ENCODE measurements at regions not wholly inside any gene's neighbourhood (a gene's known extent, or its start where the extent isn't known, plus 50 kb on each side); places are given as distances from the start of the nearest gene placed in this dataset.

DNA sequence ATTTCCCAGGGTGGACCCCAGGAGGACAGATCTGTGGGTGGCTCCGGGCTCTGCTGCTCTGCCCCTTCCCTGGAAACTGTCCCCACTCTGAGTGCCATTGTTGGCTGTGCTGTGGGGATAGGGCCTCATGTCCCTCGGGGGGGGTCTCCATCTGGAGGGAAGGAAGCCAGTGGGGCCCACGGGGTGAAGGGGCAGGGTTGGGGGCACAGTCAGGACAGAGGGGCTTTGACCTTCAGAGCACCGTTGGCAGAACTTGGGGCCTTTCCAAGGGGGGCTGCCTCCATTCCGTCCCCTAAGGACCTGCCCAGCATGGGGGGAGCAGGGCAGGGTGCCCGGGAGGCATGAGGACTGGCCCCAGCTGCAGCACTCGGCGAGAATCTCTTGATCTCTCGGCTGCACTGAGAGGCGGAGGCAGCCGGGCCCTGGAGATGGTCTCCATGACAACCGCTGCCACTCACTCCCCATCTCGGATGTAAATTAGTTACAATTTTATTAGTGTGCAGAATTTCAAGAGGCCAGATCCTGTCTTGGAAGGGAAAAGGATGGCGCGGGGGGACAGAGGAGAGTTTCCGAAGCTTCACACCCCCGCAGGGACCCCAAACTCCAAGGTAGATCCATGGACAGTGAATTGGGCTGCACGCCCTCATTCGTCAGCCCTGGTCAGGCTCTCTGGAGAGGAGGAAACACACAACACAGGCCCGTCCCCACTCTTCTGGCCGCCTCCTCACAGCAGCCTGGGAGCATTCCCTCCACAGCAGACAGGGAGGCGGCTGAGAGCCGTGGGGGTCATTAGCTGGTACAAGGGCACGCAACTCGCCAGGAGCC is 216.2 kb upstream of the IER5L start:
- Histone ChIP-seq H3K27me3 (ENCODE audit: insufficient read depth in 3 of 3, low read length in 2 of 3) (peaks cover 0 to 7% (median 0%) of the 10 kb centered on the region in 3 donors), H3K9me3 (no peaks in the 10 kb centered on the region), H3K4me1 (no peaks in the 10 kb centered on the region), H3K4me3 (no peak overlapping the region), H3K27ac (no peak overlapping the region), H3K36me3 (ENCODE audit: insufficient read depth in 1 of 2, low read depth in 1 of 2) (no peaks in the 10 kb centered on the region)
- DNase-seq = peak; percentile 2 to 35
- TF ChIP-seq CTCF (IDR thresholded peaks at IDR 0.05) = no peak
- no peak for ATAC-seq
- 42 to 51% (median 51%) methylated on average over 25 of the region's 25 CpGs for WGBS, 3 donors
- intact Hi-C loops (cut with DNase I) = no loop called here

DNA sequence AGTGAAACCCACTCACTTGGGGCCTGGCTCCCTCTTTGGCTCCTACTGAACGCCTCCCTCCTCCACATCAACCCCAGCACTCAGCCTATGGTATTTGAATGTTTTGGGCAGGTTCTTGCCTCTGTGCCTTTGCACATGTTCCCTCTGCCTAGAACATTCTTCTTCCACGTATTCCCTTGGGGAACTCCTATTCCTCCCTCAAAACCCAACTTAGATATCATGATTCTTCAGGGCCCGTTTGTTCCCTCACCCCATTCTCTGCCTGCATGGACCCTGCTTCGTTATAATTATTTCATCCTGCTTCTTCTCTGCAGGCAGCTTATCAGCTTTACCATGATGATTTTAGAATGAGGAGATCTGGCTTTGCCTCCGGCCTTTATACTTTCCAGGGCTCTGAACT is 215.0 kb upstream of the IER5L start:
- no peak for ATAC-seq
- Histone ChIP-seq H3K4me1 (no peaks in the 10 kb centered on the region), H3K9me3 (no peaks in the 10 kb centered on the region), H3K27ac (no peak overlapping the region), H3K36me3 (ENCODE audit: insufficient read depth in 1 of 2, low read depth in 1 of 2) (no peaks in the 10 kb centered on the region), H3K27me3 (ENCODE audit: insufficient read depth in 3 of 3, low read length in 2 of 3) (peaks cover 0 to 7% (median 0%) of the 10 kb centered on the region in 3 donors), H3K4me3 (no peak overlapping the region)
- no peak for TF ChIP-seq CTCF (IDR thresholded peaks at IDR 0.05)
- 89 to 94% (median 90%) methylated on average over 5 of the region's 5 CpGs for WGBS, 3 donors
- intact Hi-C loops (cut with DNase I) = no loop called here
- no peak for DNase-seq

- peaks cover 0 to 7% (median 0%) of the 10 kb centered on the region in 3 donors for H3K27me3 ChIP-seq (ENCODE audit: insufficient read depth in 3 of 3, low read length in 2 of 3)
- intact Hi-C loops (cut with DNase I) = no loop called here
- TF ChIP-seq CTCF (IDR thresholded peaks at IDR 0.05) = no peak
- 76 to 83% (median 79%) methylated on average over 12 of the region's 12 CpGs for WGBS, 3 donors
- DNase-seq (peak in 1 of 2 donors; percentile 31), ATAC-seq (no peak)
- no peak overlapping the region for H3K4me3 ChIP-seq
- no peaks in the 10 kb centered on the region for H3K4me1 ChIP-seq
- no peaks in the 10 kb centered on the region for H3K36me3 ChIP-seq (ENCODE audit: insufficient read depth in 1 of 2, low read depth in 1 of 2)
- no peaks in the 10 kb centered on the region for H3K9me3 ChIP-seq
- H3K27ac ChIP-seq = no peak overlapping the region
These were observed 214.1 kb upstream of the IER5L start for GRCh38 chr9:129392093-129392541.

DNA sequence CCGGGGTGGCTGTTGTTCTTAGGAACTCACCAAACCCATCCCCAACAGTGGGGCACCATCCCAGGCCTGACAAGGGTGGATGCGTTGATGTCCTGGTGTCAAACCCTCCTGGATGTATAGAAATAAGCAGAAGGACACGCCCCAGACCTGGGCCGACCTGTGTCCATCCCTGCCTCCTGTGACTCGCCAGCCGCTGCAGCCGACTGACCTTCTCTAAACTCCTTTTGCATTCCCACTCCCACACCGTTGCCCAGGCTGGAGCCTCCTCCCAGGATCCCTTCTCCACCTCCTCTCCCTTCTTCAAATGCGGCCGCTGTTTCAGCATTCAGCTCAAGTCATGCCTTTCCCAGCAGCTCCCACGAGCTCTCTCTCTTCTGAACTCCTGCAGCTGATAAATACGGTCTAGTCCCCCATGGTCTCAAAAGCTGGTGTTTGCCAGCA is 213.2 kb upstream of the IER5L start:
- Histone ChIP-seq H3K4me3 (no peak overlapping the region), H3K9me3 (no peaks in the 10 kb centered on the region), H3K27me3 (ENCODE audit: insufficient read depth in 3 of 3, low read length in 2 of 3) (peaks cover 0 to under 1% (median 0%) of the 10 kb centered on the region in 3 donors), H3K36me3 (ENCODE audit: insufficient read depth in 1 of 2, low read depth in 1 of 2) (no peaks in the 10 kb centered on the region), H3K4me1 (no peaks in the 10 kb centered on the region), H3K27ac (no peak overlapping the region)
- intact Hi-C loops (cut with DNase I) = no loop called here
- peak in 1 of 2 donors; percentile 41 for DNase-seq
- 83 to 88% (median 86%) methylated on average over 12 of the region's 12 CpGs for WGBS, 3 donors
- no peak for ATAC-seq
- no peak for TF ChIP-seq CTCF (IDR thresholded peaks at IDR 0.05)

All from psoas muscle (tissue), 7 donors.